Prostate gland (tissue), 2 donors: ENCODE measurements at regions not wholly inside any gene's neighbourhood (a gene's known extent, or its start where the extent isn't known, plus 50 kb on each side); places are given as distances from the start of the nearest gene placed in this dataset.

Source experiments
- DNase-seq: peaks from one replicate; pipeline ENCODE4 v3.0.0-alpha.2; 2019; ENCODE audit warnings: low spot score
- H3K27ac ChIP-seq, 2 donors: fragments of 200-600 bp; sonication (generic); 2 replicates each; pipeline ENCODE4 v1.5.1; 2017 to 2019
- H3K27me3 ChIP-seq: fragments of 200-600 bp; sonication (generic); replicated peaks from 2 replicates; pipeline ENCODE4 v1.5.1; 2019; ENCODE audit not compliant: insufficient read depth
- H3K36me3 ChIP-seq, 2 donors: fragments of 200-600 bp; sonication (generic); 1 replicate in 1 of 2; 2 replicates in 1 of 2; pipeline versions ENCODE4 v1.5.1 to v1.8.1; 2017 to 2019
- H3K4me1 ChIP-seq: fragments of 200-600 bp; sonication (generic); replicated peaks from 2 replicates; pipeline ENCODE4 v1.5.1; 2019
- H3K4me3 ChIP-seq, 2 donors: fragments of 200-600 bp; sonication (generic); 2 replicates each; pipeline ENCODE4 v1.5.1; 2017 to 2019
- H3K9me3 ChIP-seq: fragments of 200-600 bp; sonication (generic); 2 replicates; pipeline ENCODE4 v1.5.1; 2017
- POLR2A ChIP-seq: fragments of 450-650 bp; IDR thresholded peaks from one replicate; pipeline ENCODE4 v1.6.1; 2016; ENCODE audit warnings: antibody characterized with exemption, mild to moderate bottlenecking
- POLR2AphosphoS5 ChIP-seq: sonication (generic); formaldehyde crosslinking; IDR thresholded peaks from one replicate; pipeline ENCODE4 v1.6.1; 2017; ENCODE audit warnings: antibody characterized with exemption
- WGBS: methylation state at CpG from one replicate; pipeline ENCODE4 v1.1.5; 2018; 5-methylcytosine and 5-hydroxymethylcytosine counted together
- intact Hi-C: fragments of 100-400 bp; cut with DNase I; formaldehyde crosslinking; loops from one replicate; pipeline ENCODE4 v1.14.2; 2022
- TF ChIP-seq, protein P1 (sequence below), 4 experiments: fragments of 200-600 bp in 2 of 4; fragments of 450-650 bp in 2 of 4; sonication (generic) in 2 of 4; IDR thresholded peaks; 1 replicate in 3 of 4; 2 replicates in 1 of 4; pipeline ENCODE4 v1.5.1; 2016 to 2019; ENCODE audit warnings: antibody characterized with exemption in 4 of 4, mild to moderate bottlenecking in 2 of 4, moderate library complexity in 2 of 4

DNA sequence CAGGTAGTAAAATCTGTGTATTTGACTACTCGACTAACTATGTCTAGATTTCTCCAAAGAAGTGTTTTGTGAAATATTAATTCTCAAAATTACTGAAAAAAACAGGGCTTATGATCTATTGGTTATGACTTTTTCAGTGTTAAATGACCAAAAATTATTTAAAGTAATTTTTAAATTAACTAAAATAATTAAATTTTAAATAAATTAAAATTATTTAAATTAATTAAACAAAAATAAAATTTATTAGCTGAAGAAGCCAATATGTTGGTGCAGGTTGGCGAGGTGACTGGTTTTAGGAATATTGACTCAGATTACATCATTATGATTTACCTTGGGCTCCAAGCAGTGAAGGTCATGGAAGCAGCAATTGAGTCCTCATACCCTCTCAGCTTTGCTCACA lies 483.2 kb downstream of the PTPRC start:
- intact Hi-C loops, result no loop called here
- no peaks in the 10 kb centered on the region for H3K4me1 ChIP-seq
- 90% methylated on average over 2 of the region's 2 CpGs for WGBS
- H3K27ac ChIP-seq, result no peak overlapping the region
- H3K27me3 ChIP-seq, result no peaks in the 10 kb centered on the region
- no peaks in the 10 kb centered on the region for H3K9me3 ChIP-seq
- H3K4me3 ChIP-seq, result no peak overlapping the region
- TF ChIP-seq POLR2A (no peak), POLR2AphosphoS5 (no peak)
- TF ChIP-seq, protein P1, sequence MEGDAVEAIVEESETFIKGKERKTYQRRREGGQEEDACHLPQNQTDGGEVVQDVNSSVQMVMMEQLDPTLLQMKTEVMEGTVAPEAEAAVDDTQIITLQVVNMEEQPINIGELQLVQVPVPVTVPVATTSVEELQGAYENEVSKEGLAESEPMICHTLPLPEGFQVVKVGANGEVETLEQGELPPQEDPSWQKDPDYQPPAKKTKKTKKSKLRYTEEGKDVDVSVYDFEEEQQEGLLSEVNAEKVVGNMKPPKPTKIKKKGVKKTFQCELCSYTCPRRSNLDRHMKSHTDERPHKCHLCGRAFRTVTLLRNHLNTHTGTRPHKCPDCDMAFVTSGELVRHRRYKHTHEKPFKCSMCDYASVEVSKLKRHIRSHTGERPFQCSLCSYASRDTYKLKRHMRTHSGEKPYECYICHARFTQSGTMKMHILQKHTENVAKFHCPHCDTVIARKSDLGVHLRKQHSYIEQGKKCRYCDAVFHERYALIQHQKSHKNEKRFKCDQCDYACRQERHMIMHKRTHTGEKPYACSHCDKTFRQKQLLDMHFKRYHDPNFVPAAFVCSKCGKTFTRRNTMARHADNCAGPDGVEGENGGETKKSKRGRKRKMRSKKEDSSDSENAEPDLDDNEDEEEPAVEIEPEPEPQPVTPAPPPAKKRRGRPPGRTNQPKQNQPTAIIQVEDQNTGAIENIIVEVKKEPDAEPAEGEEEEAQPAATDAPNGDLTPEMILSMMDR (IDR thresholded peaks at IDR 0.05), result no peak
- no peak for DNase-seq
- no peaks in the 10 kb centered on the region for H3K36me3 ChIP-seq

DNA sequence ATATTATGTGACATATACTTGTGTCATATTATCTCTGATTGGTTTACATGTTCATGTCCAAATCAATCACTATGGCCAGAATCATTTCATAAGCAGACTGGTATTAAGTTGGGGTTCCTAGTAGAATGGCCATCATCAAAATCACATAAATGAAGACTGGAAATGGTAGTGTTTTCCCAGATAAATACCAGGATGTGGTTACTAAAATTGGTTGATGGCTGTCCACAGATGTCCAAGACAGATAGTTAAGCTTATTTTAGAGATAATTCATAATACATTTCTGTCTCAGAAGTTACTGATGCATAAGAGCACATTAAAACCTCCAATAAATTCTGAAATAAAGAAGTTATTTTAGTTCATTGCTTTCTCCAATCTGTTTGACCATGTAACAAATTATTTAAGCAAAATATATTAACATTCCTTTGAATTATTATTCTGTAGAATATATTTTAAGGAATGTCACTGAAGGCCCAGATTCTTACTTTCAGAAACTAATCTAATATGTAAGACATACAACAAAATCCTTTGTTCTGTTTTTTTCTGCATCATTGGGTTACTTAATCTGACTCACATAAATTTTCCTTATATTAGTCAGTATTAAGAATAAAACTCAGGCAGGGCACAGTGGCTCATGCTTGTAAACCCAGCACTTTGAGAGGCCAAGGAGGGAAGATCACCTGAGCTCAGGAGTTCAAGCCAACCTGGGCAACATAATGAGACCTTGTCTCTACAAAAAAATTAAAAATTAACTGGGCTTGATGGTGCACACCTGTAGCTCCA lies 483.9 kb downstream of the PTPRC start:
- TF ChIP-seq POLR2AphosphoS5 (no peak), POLR2A (no peak)
- TF ChIP-seq, protein P1 (IDR thresholded peaks at IDR 0.05), result no peak
- Histone ChIP-seq H3K4me3 (no peak overlapping the region), H3K9me3 (no peaks in the 10 kb centered on the region), H3K36me3 (no peaks in the 10 kb centered on the region), H3K27me3 (no peaks in the 10 kb centered on the region), H3K27ac (no peak overlapping the region), H3K4me1 (no peaks in the 10 kb centered on the region)
- no peak for DNase-seq
- intact Hi-C loops, result no loop called here

DNA sequence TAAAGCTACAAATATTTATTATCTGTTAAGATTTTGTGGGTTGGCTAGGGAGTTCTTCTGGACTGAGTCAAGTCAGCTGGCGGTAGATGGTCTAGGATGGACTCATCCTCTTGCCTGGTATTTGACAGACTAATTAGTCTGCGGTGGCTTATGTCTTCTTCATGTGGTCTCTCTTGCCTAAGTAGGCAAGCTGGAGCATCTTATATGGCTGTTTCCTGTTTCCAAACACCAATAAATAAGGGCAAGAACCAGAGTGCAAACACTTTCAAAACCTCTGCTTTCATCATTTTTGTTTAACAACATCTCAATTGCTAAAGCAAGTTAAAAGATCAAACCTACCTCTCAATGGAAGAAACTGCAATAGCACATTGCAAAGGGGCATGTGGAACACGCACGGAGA lies 484.8 kb downstream of the PTPRC start:
- intact Hi-C loops, result no loop called here
- WGBS, result 57% methylated on average over 4 of the region's 4 CpGs
- no peak overlapping the region for H3K27ac ChIP-seq
- no peak for DNase-seq
- no peak overlapping the region for H3K4me3 ChIP-seq
- H3K4me1 ChIP-seq, result no peaks in the 10 kb centered on the region
- H3K9me3 ChIP-seq, result no peaks in the 10 kb centered on the region
- TF ChIP-seq POLR2AphosphoS5 (no peak), POLR2A (no peak)
- TF ChIP-seq, protein P1 (IDR thresholded peaks at IDR 0.05), result no peak
- no peaks in the 10 kb centered on the region for H3K27me3 ChIP-seq
- H3K36me3 ChIP-seq, result no peaks in the 10 kb centered on the region

DNA sequence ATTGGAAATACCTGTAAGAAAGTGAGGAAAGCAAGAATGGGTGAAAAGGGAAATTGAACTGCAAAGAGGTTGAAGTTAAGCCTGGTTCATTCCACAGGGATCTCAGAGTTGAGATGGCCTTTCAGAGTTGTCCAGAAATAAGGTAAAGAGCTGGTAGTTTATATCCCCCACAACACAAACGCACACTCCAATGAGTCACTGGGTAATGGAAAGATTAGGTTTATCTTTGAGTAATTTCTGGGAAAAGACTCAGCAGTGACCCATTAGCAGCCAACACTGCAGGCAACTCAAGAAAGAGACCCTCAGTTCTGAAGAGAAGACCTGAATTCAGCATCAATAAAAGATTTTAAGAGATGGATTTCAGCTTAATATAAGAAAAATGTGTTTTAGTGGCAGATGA lies 485.5 kb downstream of the PTPRC start:
- Histone ChIP-seq H3K36me3 (no peaks in the 10 kb centered on the region), H3K9me3 (no peaks in the 10 kb centered on the region), H3K4me3 (no peak overlapping the region), H3K27me3 (no peaks in the 10 kb centered on the region), H3K4me1 (no peaks in the 10 kb centered on the region), H3K27ac (no peak overlapping the region)
- DNase-seq, result no peak
- 95% methylated on average over 1 of the region's 1 CpG for WGBS
- intact Hi-C loops, result no loop called here
- TF ChIP-seq, protein P1 (IDR thresholded peaks at IDR 0.05), result no peak
- TF ChIP-seq POLR2A (no peak), POLR2AphosphoS5 (no peak)

DNA sequence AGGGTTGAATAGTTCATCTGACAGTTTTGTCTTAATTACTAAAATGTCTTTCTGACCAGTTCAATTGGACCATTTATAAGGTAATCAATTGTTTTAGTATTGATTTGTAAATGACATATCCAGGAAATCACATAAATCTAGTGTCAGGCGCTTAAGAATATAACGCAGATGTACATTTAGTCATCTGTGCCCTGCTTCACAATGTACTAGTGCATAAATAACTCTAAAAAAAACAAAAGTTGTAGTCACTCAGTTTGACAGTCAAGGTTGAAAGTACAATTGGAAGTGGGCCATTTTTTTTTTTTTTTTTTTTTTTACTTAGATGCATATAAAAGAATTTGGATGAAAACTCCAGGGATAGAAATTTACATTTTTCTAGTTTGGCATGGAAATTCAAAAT lies 490.4 kb downstream of the PTPRC start:
- intact Hi-C loops, result no loop called here
- no peaks in the 10 kb centered on the region for H3K36me3 ChIP-seq
- no peaks in the 10 kb centered on the region for H3K27me3 ChIP-seq
- no peak for DNase-seq
- no peaks in the 10 kb centered on the region for H3K4me1 ChIP-seq
- H3K9me3 ChIP-seq, result no peaks in the 10 kb centered on the region
- TF ChIP-seq POLR2AphosphoS5 (no peak), POLR2A (no peak)
- TF ChIP-seq, protein P1 (IDR thresholded peaks at IDR 0.05), result no peak
- no peak overlapping the region for H3K4me3 ChIP-seq
- WGBS, result 85% methylated on average over 2 of the region's 2 CpGs
- no peak overlapping the region for H3K27ac ChIP-seq
